HL-60 (cell line): ENCODE measurements at regions not wholly inside any gene's neighbourhood (a gene's known extent, or its start where the extent isn't known, plus 50 kb on each side); places are given as distances from the start of the nearest gene placed in this dataset.

ENCODE experiments used
- CTCF ChIP-seq: IDR thresholded peaks from one replicate; pipeline ENCODE4 v1.5.1; 2011; ENCODE audit warnings: low read length, control low read depth, inconsistent platforms; ENCODE audit not compliant: insufficient read depth
- POLR2AphosphoS5 ChIP-seq: IDR thresholded peaks from 2 replicates; pipeline ENCODE4 v1.6.1; 2012; ENCODE audit warnings: low read depth
- REST ChIP-seq: IDR thresholded peaks from 2 replicates; pipeline ENCODE4 v1.6.1; 2012; ENCODE audit warnings: low read depth; ENCODE audit not compliant: insufficient replicate concordance

GRCh38 chr12:89879766-89880165 lies 171.1 kb upstream of the ATP2B1 start:
- TF ChIP-seq CTCF, result no peak
- no peak for TF ChIP-seq POLR2AphosphoS5
- TF ChIP-seq REST, result no peak
